ENCODE measurements at regions not wholly inside any gene's neighbourhood (a gene's known extent, or its start where the extent isn't known, plus 50 kb on each side); places are given as distances from the start of the nearest gene placed in this dataset.

GRCh38 chr18:67379981-67380380 lies 136.5 kb downstream of the DSEL start:
- no peak for DNase-seq

GRCh38 chr18:67376372-67376771 lies 140.1 kb downstream of the DSEL start:
- DNase-seq: no peak

GRCh38 chr18:67373636-67374035 lies 142.9 kb downstream of the DSEL start:
- no peak for DNase-seq

- no peak for DNase-seq
Observed at GRCh38 chr18:67367540-67367939, 149.0 kb downstream of the DSEL start.

- DNase-seq: no peak
Observed at GRCh38 chr18:67363694-67364093, 152.8 kb downstream of the DSEL start.

GRCh38 chr18:67362906-67363305 lies 153.6 kb downstream of the DSEL start:
- DNase-seq: no peak

GRCh38 chr18:67359873-67360838 lies 156.4 kb downstream of the DSEL start:
- DNase-seq: no peak

GRCh38 chr18:67358947-67359346 lies 157.6 kb downstream of the DSEL start:
- no peak for DNase-seq

GRCh38 chr18:67354692-67355091 lies 161.8 kb downstream of the DSEL start:
- no peak for DNase-seq

- no peak for DNase-seq
Observed at GRCh38 chr18:67354091-67354490, 162.4 kb downstream of the DSEL start.

- DNase-seq: no peak
Observed at GRCh38 chr18:67347438-67347837, 169.1 kb downstream of the DSEL start.

- DNase-seq: no peak
Observed at GRCh38 chr18:67342159-67342558, 174.4 kb downstream of the DSEL start.

GRCh38 chr18:67337696-67338095 lies 178.8 kb downstream of the DSEL start:
- DNase-seq: no peak

- no peak for DNase-seq
Observed at GRCh38 chr18:67331857-67332256, 184.7 kb downstream of the DSEL start.

GRCh38 chr18:67319109-67319508 lies 197.4 kb downstream of the DSEL start:
- DNase-seq: no peak

- DNase-seq: no peak
Observed at GRCh38 chr18:67318651-67319050, 197.9 kb downstream of the DSEL start.

- no peak for DNase-seq
Observed at GRCh38 chr18:67310826-67311225, 205.7 kb downstream of the DSEL start.

- DNase-seq: no peak
Observed at GRCh38 chr18:67308819-67309218, 207.7 kb downstream of the DSEL start.

GRCh38 chr18:67305466-67305865 lies 211.1 kb downstream of the DSEL start:
- DNase-seq: no peak

- no peak for DNase-seq
Observed at GRCh38 chr18:67302043-67302442, 214.5 kb downstream of the DSEL start.

GRCh38 chr18:67301592-67301991 lies 214.9 kb downstream of the DSEL start:
- DNase-seq: no peak

- DNase-seq: peak; percentile 2
Observed at GRCh38 chr18:67300498-67300897, 216.0 kb downstream of the DSEL start.

GRCh38 chr18:67292814-67293213 lies 223.7 kb downstream of the DSEL start:
- no peak for DNase-seq

- DNase-seq: no peak
Observed at GRCh38 chr18:67290421-67290820, 226.1 kb downstream of the DSEL start.

GRCh38 chr18:67285583-67285982 lies 230.9 kb downstream of the DSEL start:
- DNase-seq: no peak

Measured in NCI-H345 (cell line).